Activated naive CD4-positive, alpha-beta T cell treated with anti-CD3 and anti-CD28 coated beads, Interleukin-2, amount 50 U/mL, for 16 hours (primary cell): ENCODE measurements at regions not wholly inside any gene's neighbourhood (a gene's known extent, or its start where the extent isn't known, plus 50 kb on each side); places are given as distances from the start of the nearest gene placed in this dataset.

ENCODE experiments used
- DNase-seq: peaks from one replicate; pipeline ENCODE4 v3.0.0-alpha.2; 2020

DNA sequence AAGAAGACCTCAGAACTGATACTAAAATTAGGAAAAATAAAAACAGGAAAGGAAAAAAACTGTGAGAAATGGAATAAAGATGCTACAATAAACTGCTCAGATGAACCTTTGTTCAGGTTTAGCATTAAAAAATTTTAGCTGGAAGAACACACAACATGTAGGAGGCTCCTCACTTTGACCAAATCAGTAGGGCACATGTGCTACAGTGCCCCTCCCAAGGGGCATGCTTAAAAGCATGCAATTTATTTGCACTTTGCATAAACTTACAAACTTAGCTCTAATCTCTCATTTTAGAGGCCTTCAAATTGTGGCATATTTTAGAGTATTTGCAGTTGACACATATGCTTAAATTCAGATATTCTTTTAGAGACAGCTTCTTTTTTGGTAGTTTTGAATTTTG lies 570.2 kb downstream of the UTRN start:
- no peak for DNase-seq

- DNase-seq = no peak
Measured at GRCh38 chr6:144855812-144856531, 570.8 kb downstream of the UTRN start.

- DNase-seq = no peak
Measured at GRCh38 chr6:144856622-144857021, 571.5 kb downstream of the UTRN start.

GRCh38 chr6:144857086-144857485 lies 572.0 kb downstream of the UTRN start:
- DNase-seq = no peak

DNA sequence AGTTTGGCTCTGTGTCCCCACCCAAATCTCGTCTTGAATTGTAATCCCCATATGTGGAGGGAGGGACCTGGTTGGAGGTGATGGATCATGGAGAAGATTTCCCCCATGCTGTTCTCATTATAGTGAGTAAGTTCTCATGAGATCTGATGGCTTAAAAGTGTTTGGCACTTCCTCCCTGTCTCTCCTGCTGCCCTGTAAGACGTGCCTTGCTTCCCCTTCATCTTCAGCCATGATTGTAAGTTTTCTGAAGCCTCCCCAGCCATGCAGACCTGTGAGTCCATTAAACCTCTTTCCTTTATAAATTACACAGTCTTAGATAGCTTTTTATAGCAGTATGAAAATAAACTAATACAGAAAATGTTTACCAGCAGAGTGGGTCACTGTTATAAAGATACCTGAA lies 577.6 kb downstream of the UTRN start:
- no peak for DNase-seq

GRCh38 chr6:144867761-144868160 lies 582.6 kb downstream of the UTRN start:
- DNase-seq = no peak

- no peak for DNase-seq
Measured at GRCh38 chr6:144870782-144871181, 585.6 kb downstream of the UTRN start.

DNA sequence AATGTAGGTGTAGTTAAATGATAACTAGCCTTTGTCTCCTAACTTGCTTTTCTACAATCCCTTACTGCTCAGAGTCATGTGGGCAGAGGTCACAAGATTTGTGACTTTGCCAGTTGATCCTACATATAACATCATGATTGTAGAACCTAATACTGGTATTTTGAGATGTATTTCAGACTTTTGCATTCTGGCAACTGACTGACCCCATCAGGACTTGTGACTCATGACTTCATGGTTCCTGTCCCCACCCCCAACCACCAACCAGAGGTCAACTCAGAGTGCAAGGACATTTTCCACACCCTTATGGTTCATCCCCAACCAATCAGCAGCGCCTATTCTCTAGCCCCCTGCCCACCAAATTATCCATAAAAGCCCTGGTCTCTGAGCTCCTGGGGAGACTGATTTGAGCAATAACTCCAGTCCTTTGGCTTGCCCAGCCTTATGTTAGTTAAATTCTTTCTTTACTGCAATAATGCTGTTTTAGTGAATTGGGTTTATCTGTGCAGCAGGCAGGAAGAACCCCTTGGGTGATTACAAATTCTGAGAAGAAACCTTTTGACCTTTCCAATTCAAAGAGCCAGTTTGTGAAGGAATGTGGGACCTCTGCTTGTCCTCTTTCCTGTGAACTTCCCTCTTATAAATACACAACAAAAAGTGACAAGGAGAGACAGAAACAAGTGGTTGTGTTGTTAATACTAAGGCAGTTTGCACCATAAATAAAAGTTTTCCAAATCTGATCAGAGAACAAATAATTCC lies 588.7 kb downstream of the UTRN start:
- DNase-seq = no peak

- no peak for DNase-seq
Measured at GRCh38 chr6:144876689-144877088, 591.6 kb downstream of the UTRN start.

DNA sequence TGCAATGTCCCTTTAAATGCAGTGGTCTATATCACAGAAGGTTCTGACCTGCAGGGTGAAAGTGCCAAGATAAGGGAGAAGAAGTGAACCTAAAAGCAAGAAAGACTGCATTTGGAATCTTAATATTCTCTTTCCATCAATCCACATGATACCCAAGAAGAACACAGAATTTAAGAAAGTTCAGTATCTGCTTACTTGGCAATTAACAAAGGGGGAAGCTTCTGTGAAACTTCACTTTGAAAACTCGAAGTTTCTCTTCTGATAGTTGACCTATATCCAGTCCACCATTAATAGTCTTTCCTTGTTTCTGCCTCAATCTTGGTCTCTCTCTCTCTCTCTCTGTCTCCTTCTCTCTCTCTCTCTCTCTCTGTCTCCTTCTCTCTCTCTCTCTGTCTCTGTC lies 592.0 kb downstream of the UTRN start:
- DNase-seq = no peak

DNA sequence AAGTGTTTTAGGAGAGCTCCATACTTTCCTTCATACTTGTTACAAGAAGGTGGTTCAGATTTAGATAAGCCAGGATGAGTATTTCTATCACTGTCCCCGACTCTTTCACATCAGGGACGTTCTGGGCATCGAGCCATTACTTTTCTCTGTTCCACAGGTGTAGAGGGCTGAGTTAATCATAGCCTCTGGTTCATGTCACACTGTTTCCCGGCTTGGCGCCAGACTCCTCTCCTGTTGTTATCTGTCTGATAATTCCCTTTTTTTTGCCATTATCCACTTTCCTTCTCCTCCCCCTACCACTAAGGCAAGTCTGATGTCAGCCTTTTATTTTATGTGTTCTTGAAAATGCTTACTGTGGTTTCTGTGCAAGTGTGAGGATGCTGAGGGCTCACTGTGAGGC lies 593.4 kb downstream of the UTRN start:
- DNase-seq = no peak

DNA sequence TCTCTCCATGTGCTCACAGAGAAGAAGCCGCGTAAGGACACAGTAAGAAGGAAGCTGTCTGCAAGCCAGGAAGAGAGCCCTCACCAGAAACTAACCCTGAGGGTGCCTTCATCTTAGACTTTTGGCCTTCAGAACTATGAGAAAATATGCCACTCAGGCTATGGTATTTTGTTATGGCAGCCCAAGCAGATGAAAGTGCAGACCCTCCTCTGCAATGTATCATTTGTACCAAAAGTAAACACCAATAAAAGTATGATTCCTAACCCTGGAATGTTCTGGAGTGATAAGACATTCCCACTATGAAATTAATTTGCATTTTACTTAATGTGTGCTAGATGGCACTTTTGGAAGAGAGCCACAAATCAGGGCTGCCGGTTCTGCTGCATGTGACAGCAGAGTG lies 594.3 kb downstream of the UTRN start:
- no peak for DNase-seq

GRCh38 chr6:144882425-144882824 lies 597.3 kb downstream of the UTRN start:
- DNase-seq = no peak

GRCh38 chr6:144883915-144884314 lies 598.8 kb downstream of the UTRN start:
- no peak for DNase-seq

DNA sequence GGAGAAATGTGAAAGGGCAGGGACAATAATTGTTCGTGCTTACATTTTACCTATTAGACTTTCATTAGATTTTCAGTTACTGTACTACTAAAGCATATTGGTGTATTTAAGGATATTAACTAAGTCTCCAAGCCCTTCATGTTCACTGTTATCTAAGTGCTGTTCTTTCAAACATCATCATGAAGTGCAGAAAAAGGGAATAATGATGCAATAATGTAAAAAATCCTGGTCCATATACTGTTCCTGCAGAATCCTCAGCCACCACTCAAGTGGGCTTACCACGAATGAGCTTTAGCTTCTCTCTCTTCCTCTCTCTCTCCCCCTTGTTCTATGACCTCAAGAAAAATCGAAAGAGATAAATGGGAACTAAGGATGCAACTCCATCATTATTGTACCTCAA lies 600.7 kb downstream of the UTRN start:
- DNase-seq = no peak

DNA sequence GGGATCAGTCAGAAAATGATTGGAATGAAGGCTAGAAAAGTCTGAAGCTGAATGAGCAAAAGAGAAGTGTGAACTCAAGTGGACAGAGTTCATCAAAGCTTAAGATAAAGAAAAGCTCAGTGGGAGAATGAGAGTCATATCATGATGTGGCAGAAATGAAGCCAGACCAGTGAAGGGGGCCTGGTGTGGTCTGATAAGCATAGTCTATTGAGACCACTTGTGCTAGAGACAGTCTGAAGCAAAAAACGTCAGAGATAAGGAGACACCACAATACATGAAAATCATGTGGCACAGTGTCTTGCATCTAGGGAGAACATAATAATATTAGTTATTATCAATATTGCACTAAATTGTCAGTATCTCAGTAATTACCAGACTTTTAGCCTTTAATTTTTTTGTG lies 601.5 kb downstream of the UTRN start:
- no peak for DNase-seq

GRCh38 chr6:144888621-144889020 lies 603.5 kb downstream of the UTRN start:
- DNase-seq = no peak

GRCh38 chr6:144893680-144894151 lies 608.6 kb downstream of the UTRN start:
- no peak for DNase-seq

GRCh38 chr6:144894240-144894639 lies 609.1 kb downstream of the UTRN start:
- no peak for DNase-seq

DNA sequence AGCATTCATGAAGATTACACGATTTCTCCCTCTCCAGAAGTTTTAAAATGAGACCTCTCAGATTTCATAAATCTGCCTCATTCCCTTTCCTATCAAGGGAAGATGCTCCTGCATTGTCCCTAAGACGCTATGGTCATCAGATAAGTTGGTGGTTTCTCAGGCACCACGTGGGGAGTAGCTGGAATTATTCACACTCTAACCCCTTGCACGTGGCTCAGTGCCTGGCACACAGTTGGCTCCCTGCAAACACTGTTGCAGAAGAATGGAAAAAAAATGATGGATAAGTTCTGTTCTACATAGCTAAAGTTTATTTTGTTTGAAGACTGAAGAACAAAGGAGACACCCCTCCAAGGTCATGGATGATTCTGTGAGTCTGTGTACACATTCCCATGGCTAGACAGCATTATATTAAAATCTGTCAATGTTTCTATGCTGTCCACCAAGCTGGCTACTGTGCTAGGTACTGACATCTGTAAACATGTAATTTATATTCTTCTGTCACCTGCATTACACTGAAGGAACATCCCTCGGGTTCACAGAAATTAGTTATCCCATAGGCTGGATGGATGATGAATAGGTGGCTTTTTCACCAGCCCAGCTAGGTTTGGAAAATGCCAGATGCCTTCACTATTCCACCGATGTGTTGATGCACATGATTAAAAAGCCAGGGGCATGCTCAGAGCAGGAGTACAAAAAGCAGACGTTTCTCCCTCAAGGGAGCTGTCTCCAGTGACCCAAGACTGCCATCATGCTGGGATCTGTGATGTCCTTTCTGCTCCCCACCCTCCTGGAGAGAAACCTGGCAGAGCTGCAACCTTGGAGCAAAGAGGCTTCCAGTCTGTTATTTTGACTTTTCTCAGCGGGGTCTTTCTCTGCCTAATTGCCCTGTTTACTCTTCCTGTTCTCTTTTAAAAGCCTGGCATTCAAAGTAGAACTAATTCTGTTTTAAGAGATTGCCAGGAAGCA lies 610.5 kb downstream of the UTRN start:
- DNase-seq = no peak

GRCh38 chr6:144896289-144896688 lies 611.2 kb downstream of the UTRN start:
- no peak for DNase-seq

GRCh38 chr6:144896871-144897270 lies 611.7 kb downstream of the UTRN start:
- no peak for DNase-seq

GRCh38 chr6:144897441-144897921 lies 612.3 kb downstream of the UTRN start:
- no peak for DNase-seq
